ENCODE measurements at regions not wholly inside any gene's neighbourhood (a gene's known extent, or its start where the extent isn't known, plus 50 kb on each side); places are given as distances from the start of the nearest gene placed in this dataset.

DNA sequence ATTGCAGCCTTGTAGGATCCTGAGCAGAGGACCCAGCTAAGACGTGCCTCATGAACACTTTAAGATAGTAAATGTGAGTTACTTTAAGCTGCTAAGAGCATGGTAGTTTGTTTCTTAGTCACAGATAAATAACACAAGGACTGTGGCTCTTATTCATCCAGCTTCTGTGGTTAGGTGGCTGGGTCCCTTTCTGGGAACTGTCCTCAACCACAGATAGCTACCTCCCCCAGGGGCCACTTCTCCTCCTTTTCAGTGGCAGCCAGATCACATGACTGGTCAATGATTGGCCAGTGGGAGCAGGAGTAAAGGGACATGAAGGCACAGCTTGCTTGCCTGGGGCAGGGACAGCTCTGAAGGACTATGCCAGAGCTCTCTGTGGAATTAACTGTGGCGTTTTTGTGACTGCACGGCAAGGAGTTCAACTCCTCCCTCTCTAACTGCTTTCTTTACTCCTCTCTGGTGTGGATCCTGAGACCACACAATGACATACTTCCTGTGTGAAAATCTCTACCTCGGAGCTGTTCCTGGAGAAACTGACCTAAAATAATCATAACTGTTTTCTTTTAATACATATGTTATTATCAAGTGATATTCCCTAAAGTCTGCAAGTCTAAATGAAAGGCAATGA, 76.5 kb downstream of the NRN1 start:
- TF ChIP-seq, protein P1, sequence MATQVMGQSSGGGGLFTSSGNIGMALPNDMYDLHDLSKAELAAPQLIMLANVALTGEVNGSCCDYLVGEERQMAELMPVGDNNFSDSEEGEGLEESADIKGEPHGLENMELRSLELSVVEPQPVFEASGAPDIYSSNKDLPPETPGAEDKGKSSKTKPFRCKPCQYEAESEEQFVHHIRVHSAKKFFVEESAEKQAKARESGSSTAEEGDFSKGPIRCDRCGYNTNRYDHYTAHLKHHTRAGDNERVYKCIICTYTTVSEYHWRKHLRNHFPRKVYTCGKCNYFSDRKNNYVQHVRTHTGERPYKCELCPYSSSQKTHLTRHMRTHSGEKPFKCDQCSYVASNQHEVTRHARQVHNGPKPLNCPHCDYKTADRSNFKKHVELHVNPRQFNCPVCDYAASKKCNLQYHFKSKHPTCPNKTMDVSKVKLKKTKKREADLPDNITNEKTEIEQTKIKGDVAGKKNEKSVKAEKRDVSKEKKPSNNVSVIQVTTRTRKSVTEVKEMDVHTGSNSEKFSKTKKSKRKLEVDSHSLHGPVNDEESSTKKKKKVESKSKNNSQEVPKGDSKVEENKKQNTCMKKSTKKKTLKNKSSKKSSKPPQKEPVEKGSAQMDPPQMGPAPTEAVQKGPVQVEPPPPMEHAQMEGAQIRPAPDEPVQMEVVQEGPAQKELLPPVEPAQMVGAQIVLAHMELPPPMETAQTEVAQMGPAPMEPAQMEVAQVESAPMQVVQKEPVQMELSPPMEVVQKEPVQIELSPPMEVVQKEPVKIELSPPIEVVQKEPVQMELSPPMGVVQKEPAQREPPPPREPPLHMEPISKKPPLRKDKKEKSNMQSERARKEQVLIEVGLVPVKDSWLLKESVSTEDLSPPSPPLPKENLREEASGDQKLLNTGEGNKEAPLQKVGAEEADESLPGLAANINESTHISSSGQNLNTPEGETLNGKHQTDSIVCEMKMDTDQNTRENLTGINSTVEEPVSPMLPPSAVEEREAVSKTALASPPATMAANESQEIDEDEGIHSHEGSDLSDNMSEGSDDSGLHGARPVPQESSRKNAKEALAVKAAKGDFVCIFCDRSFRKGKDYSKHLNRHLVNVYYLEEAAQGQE (IDR thresholded peaks at IDR 0.05; ENCODE audit: insufficient read depth in 1 of 2, low read depth in 2 of 2, low read length in 1 of 2): no peak
- TF ChIP-seq CTCF (IDR thresholded peaks at IDR 0.05): no peak

Measured in Panc1 (cell line).